H1 (cell line): ENCODE measurements at regions not wholly inside any gene's neighbourhood (a gene's known extent, or its start where the extent isn't known, plus 50 kb on each side); places are given as distances from the start of the nearest gene placed in this dataset.

Experiments
- CTCF ChIA-PET: fragments of 300-600 bp; sonication (Branson Sonifier 250); formaldehyde crosslinking; loops from one replicate; lab custom pipeline; 2021; ENCODE audit not compliant: partially characterized antibody; lab: Charles Lee
- POLR2A ChIA-PET: fragments of 300-600 bp; sonication (Branson Sonifier 250); formaldehyde crosslinking; loops from one replicate; lab custom pipeline; 2021; ENCODE audit warnings: inconsistent platforms; ENCODE audit not compliant: partially characterized antibody; lab: Charles Lee
- DNase-seq, 2 experiments: peaks; one replicate each; pipeline versions ENCODE4 v3.0.0 to v3.0.0-alpha.2; 2010 to 2022; ENCODE audit warnings: low spot score in 2 of 2, low read depth in 1 of 2, mixed read lengths in 1 of 2
- FAIRE-seq: peaks from 2 replicates; lab custom pipeline; 2011; peaks lifted over from hg19 to GRCh38; lab: Jason Lieb, UNC
- H2AFZ ChIP-seq: 2 replicates; pipeline ENCODE4 v1.8.1; 2012; ENCODE audit warnings: low read length, inconsistent platforms
- H2AK5ac ChIP-seq: 2 replicates; pipeline ENCODE4 v1.6.1; 2013; ENCODE audit warnings: low read depth, low read length
- H2BK120ac ChIP-seq: replicated peaks from 2 replicates; pipeline ENCODE3; 2013; ENCODE audit warnings: low read depth, low read length, inconsistent platforms
- H2BK12ac ChIP-seq: 2 replicates; pipeline ENCODE4 v1.6.1; 2013; ENCODE audit warnings: low read depth, low read length
- H2BK15ac ChIP-seq: 2 replicates; pipeline ENCODE4 v1.6.1; 2013; ENCODE audit warnings: low read length
- H2BK20ac ChIP-seq: 2 replicates; pipeline ENCODE4 v1.6.1; 2013; ENCODE audit warnings: low read length
- H2BK5ac ChIP-seq: 2 replicates; pipeline ENCODE4 v1.6.1; 2013; ENCODE audit warnings: low read depth, low read length
- H3K14ac ChIP-seq: 2 replicates; pipeline ENCODE4 v1.6.1; 2013; ENCODE audit warnings: inconsistent platforms; ENCODE audit not compliant: insufficient read length
- H3K18ac ChIP-seq: 2 replicates; pipeline ENCODE4 v1.6.1; 2013; ENCODE audit warnings: low read length; ENCODE audit errors: extremely low read depth
- H3K23ac ChIP-seq: 2 replicates; pipeline ENCODE4 v1.6.1; 2013; ENCODE audit warnings: inconsistent platforms; ENCODE audit not compliant: insufficient read length
- H3K23me2 ChIP-seq: 2 replicates; pipeline ENCODE4 v1.6.1; 2013; ENCODE audit warnings: low read depth, low read length
- H3K27ac ChIP-seq: 2 replicates; pipeline ENCODE4 v1.6.1; 2011; ENCODE audit warnings: low read depth, low read length, inconsistent platforms
- H3K27me3 ChIP-seq, 4 experiments: replicated peaks in 1 of 4; 1 replicate in 1 of 4; 2 replicates in 3 of 4; pipeline versions ENCODE4 v1.6.1 to v1.8.1; 2011 to 2013; ENCODE audit warnings: low read length in 3 of 4, mild to moderate bottlenecking in 3 of 4, inconsistent platforms in 2 of 4, mixed read lengths in 2 of 4, moderate library complexity in 1 of 4; ENCODE audit not compliant: control insufficient read depth in 3 of 4, insufficient read depth in 3 of 4; ENCODE audit errors: extremely low read depth in 1 of 4
- H3K36me3 ChIP-seq, 4 experiments: 2 replicates each; pipeline versions ENCODE4 v1.6.1 to v1.8.1; 2011 to 2013; ENCODE audit warnings: mild to moderate bottlenecking in 4 of 4, low read length in 3 of 4, moderate library complexity in 2 of 4, control low read depth in 1 of 4, inconsistent platforms in 1 of 4; ENCODE audit not compliant: insufficient read depth in 4 of 4, control insufficient read depth in 2 of 4
- H3K4ac ChIP-seq: replicated peaks from 2 replicates; pipeline ENCODE3; 2013; ENCODE audit warnings: low read length, low read depth, mixed read lengths, inconsistent platforms; ENCODE audit not compliant: insufficient read length
- H3K4me1 ChIP-seq, 4 experiments: replicated peaks in 1 of 4; 1 replicate in 1 of 4; 2 replicates in 3 of 4; pipeline versions ENCODE4 v1.6.1 to v1.8.1; 2011 to 2013; ENCODE audit warnings: low read length in 3 of 4, inconsistent platforms in 2 of 4, mixed read lengths in 1 of 4; ENCODE audit not compliant: insufficient read depth in 4 of 4, control insufficient read depth in 3 of 4
- H3K4me2 ChIP-seq, 2 experiments: 2 replicates each; pipeline versions ENCODE4 v1.6.1 to v1.8.1; 2011 to 2013; ENCODE audit warnings: low read depth in 2 of 2, low read length in 2 of 2, control low read depth in 1 of 2, inconsistent platforms in 1 of 2, mild to moderate bottlenecking in 1 of 2; ENCODE audit not compliant: insufficient read depth in 1 of 2
- H3K4me3 ChIP-seq, 4 experiments: fragments of 200-600, 300-600 bp in 1 of 4; sonication (generic), shearing (Covaris generic), sonication (Bioruptor Twin) in 1 of 4; 2 replicates each; pipeline versions ENCODE4 v1.5.1 to v1.8.1; 2011 to 2016; ENCODE audit warnings: low read length in 4 of 4, low read depth in 3 of 4, control low read depth in 2 of 4, inconsistent platforms in 2 of 4, mild to moderate bottlenecking in 2 of 4, mixed read lengths in 1 of 4, moderate library complexity in 1 of 4; ENCODE audit not compliant: insufficient read depth in 2 of 4; ENCODE audit errors: extremely low read depth in 1 of 4
- H3K56ac ChIP-seq: replicated peaks from 2 replicates; pipeline ENCODE3; 2013; ENCODE audit warnings: low read depth, mild to moderate bottlenecking, mixed read lengths, low read length, inconsistent platforms; ENCODE audit not compliant: insufficient read length
- H3K79me1 ChIP-seq: 2 replicates; pipeline ENCODE4 v1.6.1; 2013; ENCODE audit warnings: low read depth, low read length, control low read depth
- H3K79me2 ChIP-seq, 2 experiments: 2 replicates each; pipeline versions ENCODE4 v1.6.1 to v1.8.1; 2012 to 2013; ENCODE audit warnings: low read length in 2 of 2, mild to moderate bottlenecking in 2 of 2, inconsistent platforms in 1 of 2; ENCODE audit not compliant: insufficient read depth in 2 of 2, control insufficient read depth in 1 of 2
- H3K9ac ChIP-seq, 4 experiments: replicated peaks in 1 of 4; 1 replicate in 1 of 4; 2 replicates in 3 of 4; pipeline versions ENCODE4 v1.6.1 to v1.8.1; 2011 to 2013; ENCODE audit warnings: low read depth in 3 of 4, low read length in 3 of 4, control low read depth in 2 of 4, mild to moderate bottlenecking in 2 of 4, moderate library complexity in 2 of 4, inconsistent platforms in 1 of 4; ENCODE audit errors: extremely low read depth in 1 of 4
- H3K9me3 ChIP-seq, 2 experiments: 2 replicates each; pipeline versions ENCODE4 v1.6.1 to v1.8.1; 2012 to 2013; ENCODE audit warnings: mild to moderate bottlenecking in 2 of 2, moderate library complexity in 2 of 2, control low read depth in 1 of 2, inconsistent platforms in 1 of 2, low read depth in 1 of 2, low read length in 1 of 2, mixed read lengths in 1 of 2; ENCODE audit not compliant: insufficient read depth in 2 of 2
- H4K20me1 ChIP-seq, 2 experiments: replicated peaks in 1 of 2; 2 replicates each; pipeline versions ENCODE3 to v1.8.1; 2011 to 2013; ENCODE audit warnings: inconsistent platforms in 2 of 2, low read length in 2 of 2, mild to moderate bottlenecking in 1 of 2; ENCODE audit not compliant: insufficient read depth in 2 of 2, control insufficient read depth in 1 of 2
- H4K5ac ChIP-seq: 2 replicates; pipeline ENCODE4 v1.6.1; 2013; ENCODE audit warnings: low read length, low read depth, mixed read lengths, inconsistent platforms; ENCODE audit not compliant: insufficient read length
- H4K8ac ChIP-seq: 2 replicates; pipeline ENCODE4 v1.8.0; 2013; ENCODE audit warnings: mild to moderate bottlenecking, moderate library complexity, low read length, inconsistent platforms; ENCODE audit not compliant: insufficient read depth; ENCODE audit errors: extremely low read depth
- H4K91ac ChIP-seq: replicated peaks from 2 replicates; pipeline ENCODE3; 2013; ENCODE audit warnings: low read length, mixed read lengths, inconsistent platforms; ENCODE audit not compliant: insufficient read length
- ASH2L ChIP-seq: fragments of 200-600, 300-600 bp; sonication (generic); IDR thresholded peaks from one replicate; pipeline ENCODE4 v1.7.1; 2017; ENCODE audit warnings: low read length
- CBX5 ChIP-seq: fragments of 300-800, 300-1000 bp; sonication (generic); IDR thresholded peaks from 2 replicates; pipeline ENCODE4 v1.7.1; 2016; ENCODE audit warnings: antibody characterized with exemption, low read length, low read depth
- CBX8 ChIP-seq: fragments of 300-800, 300-1000 bp; sonication (generic); IDR thresholded peaks from 2 replicates; pipeline ENCODE4 v1.7.1; 2016; ENCODE audit warnings: low read depth, low read length, borderline replicate concordance
- CHD2 ChIP-seq: IDR thresholded peaks from 2 replicates; pipeline ENCODE4 v1.6.1; 2012; ENCODE audit warnings: low read length, improper control_type of control experiment
- EZH2 ChIP-seq: fragments of 200-600 bp; sonication (generic); IDR thresholded peaks from 2 replicates; pipeline ENCODE4 v1.7.1; 2012; ENCODE audit warnings: low read depth, mild to moderate bottlenecking, moderate library complexity, low read length, inconsistent platforms; ENCODE audit not compliant: severe bottlenecking
- HDAC6 ChIP-seq: IDR thresholded peaks from one replicate; pipeline ENCODE4 v1.7.1; 2012; ENCODE audit warnings: low read depth, mild to moderate bottlenecking, inconsistent platforms, low read length, moderate library complexity
- JUND ChIP-seq: IDR thresholded peaks from 2 replicates; pipeline ENCODE4 v1.6.1; 2011; ENCODE audit warnings: mild to moderate bottlenecking, improper control_type of control experiment, low read length
- KDM1A ChIP-seq: fragments of 200-600, 300-600 bp; sonication (generic); IDR thresholded peaks from 2 replicates; pipeline ENCODE4 v1.7.1; 2016; ENCODE audit warnings: mild to moderate bottlenecking, low read length, borderline replicate concordance
- KDM5A ChIP-seq: fragments of 200-600 bp; IDR thresholded peaks from 2 replicates; pipeline ENCODE4 v1.7.1; 2012; ENCODE audit warnings: mild to moderate bottlenecking, low read length, inconsistent platforms, mixed read lengths
- NRF1 ChIP-seq: IDR thresholded peaks from 2 replicates; pipeline ENCODE4 v1.6.1; 2011; ENCODE audit warnings: mild to moderate bottlenecking, low read depth, low read length, improper control_type of control experiment
- PHF8 ChIP-seq: fragments of 200-600 bp; sonication (generic); conservative IDR thresholded peaks from 2 replicates; pipeline ENCODE4 v1.7.1; 2012; ENCODE audit warnings: low read depth, mild to moderate bottlenecking, inconsistent platforms, low read length, moderate library complexity
- POU5F1 ChIP-seq: IDR thresholded peaks from 2 replicates; pipeline ENCODE4 v1.6.1; 2011; ENCODE audit warnings: low read depth, mild to moderate bottlenecking, low read length, moderate library complexity
- SIN3A ChIP-seq, 2 experiments: IDR thresholded peaks in 1 of 2; conservative IDR thresholded peaks in 1 of 2; 2 replicates each; pipeline ENCODE4 v1.6.1; 2011 to 2012; ENCODE audit warnings: low read length in 2 of 2, improper control_type of control experiment in 1 of 2, low read depth in 1 of 2, mild to moderate bottlenecking in 1 of 2
- SP1 ChIP-seq: IDR thresholded peaks from 2 replicates; pipeline ENCODE4 v1.6.1; 2011; ENCODE audit warnings: low read depth, low read length
- SP2 ChIP-seq: IDR thresholded peaks from 2 replicates; pipeline ENCODE4 v1.6.1; 2012; ENCODE audit warnings: mild to moderate bottlenecking, low read length, inconsistent platforms
- SRF ChIP-seq: IDR thresholded peaks from 2 replicates; pipeline ENCODE4 v1.6.1; 2011; ENCODE audit warnings: mild to moderate bottlenecking, low read depth, low read length, moderate library complexity
- TBP ChIP-seq: IDR thresholded peaks from 2 replicates; pipeline ENCODE4 v1.6.1; 2011; ENCODE audit warnings: low read depth, low read length, improper control_type of control experiment
- WGBS, 2 experiments: shearing (Covaris generic) in 1 of 2; methylation state at CpG; one replicate each; pipeline versions ENCODE4 v1.1.6 to v1.1.7; 2013 to 2015; ENCODE audit warnings: low lambda C conversion rate in 2 of 2, mixed read lengths in 2 of 2, inconsistent platforms in 1 of 2, low coverage in 1 of 2, missing lambda C conversion rate in 1 of 2; ENCODE audit not compliant: insufficient replicate concordance in 2 of 2, insufficient coverage in 1 of 2, insufficient read length in 1 of 2; ENCODE audit errors: extremely low coverage in 1 of 2, missing lambda C conversion rate in 1 of 2; 5-methylcytosine and 5-hydroxymethylcytosine counted together

- no peak overlapping the region for H2BK120ac ChIP-seq
- H4K91ac ChIP-seq = no peak overlapping the region
- H2BK12ac ChIP-seq = no peak overlapping the region
- H4K20me1 ChIP-seq = no peaks in the 10 kb centered on the region
- H2AK5ac ChIP-seq = no peak overlapping the region
- H3K79me2 ChIP-seq = no peaks in the 10 kb centered on the region
- no peaks in the 10 kb centered on the region; the same call in 1 of the 2 replicates for H3K79me1 ChIP-seq
- no peak overlapping the region for H2AFZ ChIP-seq
- H3K23me2 ChIP-seq = no peaks in the 10 kb centered on the region
- FAIRE-seq = no peak
- no peak overlapping the region for H3K9ac ChIP-seq
- H3K36me3 ChIP-seq = no peaks in the 10 kb centered on the region
- no peak overlapping the region for H3K14ac ChIP-seq
- H3K23ac ChIP-seq = no peak overlapping the region
- WGBS, 2 experiments = 92% methylated on average over 3 of the region's 3 CpGs; no CpG with 5 or more reads in 1 of the 2 experiments
- ChIA-PET POLR2A (no interaction called here), CTCF (interaction anchor here (0.8 kb wide), 1 partner anchor 37 kb away, joined by 4 read pairs; no protein-coding TSS in a partner anchor)
- H3K56ac ChIP-seq = no peak overlapping the region
- H2BK15ac ChIP-seq = no peak overlapping the region
- no peaks in the 10 kb centered on the region for H3K27me3 ChIP-seq
- H4K8ac ChIP-seq = no peak overlapping the region; the same call in 1 of the 2 replicates
- H3K4me2 ChIP-seq = no peak overlapping the region
- no peak overlapping the region for H2BK5ac ChIP-seq
- H3K18ac ChIP-seq = no peak overlapping the region
- no peak overlapping the region for H4K5ac ChIP-seq
- H2BK20ac ChIP-seq = no peak overlapping the region
- no peak overlapping the region for H3K4me3 ChIP-seq
- no peaks in the 10 kb centered on the region for H3K4me1 ChIP-seq
- H3K4ac ChIP-seq = no peak overlapping the region
- DNase-seq = no peak
- H3K27ac ChIP-seq = no peak overlapping the region
- H3K9me3 ChIP-seq = no peaks in the 10 kb centered on the region
- TF ChIP-seq SRF = no peak
- no peak for TF ChIP-seq CBX5
- no peak for TF ChIP-seq SP1
- no peak for TF ChIP-seq SP2
- TF ChIP-seq KDM5A = no peak
- TF ChIP-seq SIN3A (conservative IDR thresholded peaks at IDR 0.05 in 1 of 2, IDR thresholded peaks at IDR 0.05 in 1 of 2; ENCODE audit: low read depth in 1 of 2, low read length in 2 of 2) = no peak
- no peak for TF ChIP-seq PHF8
- TF ChIP-seq JUND = no peak
- TF ChIP-seq CHD2 = no peak
- TF ChIP-seq EZH2 = no peak
- TF ChIP-seq CBX8 = no peak
- TF ChIP-seq NRF1 = no peak
- TF ChIP-seq KDM1A = no peak
- no peak for TF ChIP-seq ASH2L
- TF ChIP-seq TBP = no peak
- TF ChIP-seq HDAC6 = no peak
- no peak for TF ChIP-seq POU5F1
Measured at GRCh38 chr20:48100483-48100882, 315.2 kb upstream of the SULF2 start.
